ENCODE measurements at regions not wholly inside any gene's neighbourhood (a gene's known extent, or its start where the extent isn't known, plus 50 kb on each side); places are given as distances from the start of the nearest gene placed in this dataset.

DNA sequence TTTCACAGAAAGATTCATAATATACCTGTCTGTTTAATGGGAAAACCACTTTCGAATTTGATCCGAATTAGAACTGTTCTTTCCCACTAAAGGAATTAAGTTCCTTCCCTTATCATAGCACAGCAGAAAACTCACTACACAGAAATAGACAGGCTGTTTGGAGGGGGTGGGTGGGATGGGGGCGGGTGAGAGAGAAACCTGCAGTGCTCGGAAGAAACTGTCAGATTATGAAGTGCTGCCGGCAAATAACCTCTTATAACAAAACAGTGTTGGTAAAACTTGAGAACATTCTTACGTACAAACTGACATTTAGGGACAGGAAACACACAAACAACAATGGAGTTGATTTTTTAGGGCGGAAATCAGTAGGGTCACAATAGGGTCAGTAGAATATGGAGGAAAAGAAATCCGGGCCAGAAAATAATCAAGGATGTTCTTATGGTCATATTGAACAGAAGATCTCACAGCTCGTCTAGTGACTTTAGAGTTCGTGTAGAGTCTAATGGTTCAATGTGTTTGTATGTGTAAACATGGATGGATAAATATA lies 756.0 kb upstream of the LRATD1 start:
- Histone ChIP-seq H3K4me3 (no peak overlapping the region), H3K4me2 (no peak overlapping the region), H3K27me3 (no peaks in the 10 kb centered on the region), H3F3A (ENCODE audit: low read depth) (no peaks in the 10 kb centered on the region), H3K4me1 (no peaks in the 10 kb centered on the region), H3K9ac (no peak overlapping the region), H3K27ac (no peak overlapping the region), H2AFZ (replicated peaks) (no peak overlapping the region), H3K36me3 (no peaks in the 10 kb centered on the region), H4K20me1 (ENCODE audit: low read depth) (no peaks in the 10 kb centered on the region), H3K79me2 (ENCODE audit: low read depth) (no peaks in the 10 kb centered on the region), H3K9me3 (ENCODE audit: low read depth) (peaks cover 4% of the 10 kb centered on the region)
- DNase-seq (ENCODE audit: low spot score) = no peak
- Mint-ChIP-seq H3K4me1 (no peaks in the 10 kb centered on the region), H3K36me3 (no peaks in the 10 kb centered on the region), H3K27ac (no peak overlapping the region), H3K27me3 (ENCODE audit: insufficient read depth, low read depth) (no peaks in the 10 kb centered on the region), H3K9me3 (peaks cover 2% of the 10 kb centered on the region), H3K4me3 (no peak overlapping the region)
- TF ChIP-seq, protein P1, sequence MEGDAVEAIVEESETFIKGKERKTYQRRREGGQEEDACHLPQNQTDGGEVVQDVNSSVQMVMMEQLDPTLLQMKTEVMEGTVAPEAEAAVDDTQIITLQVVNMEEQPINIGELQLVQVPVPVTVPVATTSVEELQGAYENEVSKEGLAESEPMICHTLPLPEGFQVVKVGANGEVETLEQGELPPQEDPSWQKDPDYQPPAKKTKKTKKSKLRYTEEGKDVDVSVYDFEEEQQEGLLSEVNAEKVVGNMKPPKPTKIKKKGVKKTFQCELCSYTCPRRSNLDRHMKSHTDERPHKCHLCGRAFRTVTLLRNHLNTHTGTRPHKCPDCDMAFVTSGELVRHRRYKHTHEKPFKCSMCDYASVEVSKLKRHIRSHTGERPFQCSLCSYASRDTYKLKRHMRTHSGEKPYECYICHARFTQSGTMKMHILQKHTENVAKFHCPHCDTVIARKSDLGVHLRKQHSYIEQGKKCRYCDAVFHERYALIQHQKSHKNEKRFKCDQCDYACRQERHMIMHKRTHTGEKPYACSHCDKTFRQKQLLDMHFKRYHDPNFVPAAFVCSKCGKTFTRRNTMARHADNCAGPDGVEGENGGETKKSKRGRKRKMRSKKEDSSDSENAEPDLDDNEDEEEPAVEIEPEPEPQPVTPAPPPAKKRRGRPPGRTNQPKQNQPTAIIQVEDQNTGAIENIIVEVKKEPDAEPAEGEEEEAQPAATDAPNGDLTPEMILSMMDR (IDR thresholded peaks at IDR 0.05) = no peak
- TF ChIP-seq EZH2phosphoT487 (IDR thresholded peaks at IDR 0.05) (no peak), EZH2 (IDR thresholded peaks at IDR 0.05) (no peak)

DNA sequence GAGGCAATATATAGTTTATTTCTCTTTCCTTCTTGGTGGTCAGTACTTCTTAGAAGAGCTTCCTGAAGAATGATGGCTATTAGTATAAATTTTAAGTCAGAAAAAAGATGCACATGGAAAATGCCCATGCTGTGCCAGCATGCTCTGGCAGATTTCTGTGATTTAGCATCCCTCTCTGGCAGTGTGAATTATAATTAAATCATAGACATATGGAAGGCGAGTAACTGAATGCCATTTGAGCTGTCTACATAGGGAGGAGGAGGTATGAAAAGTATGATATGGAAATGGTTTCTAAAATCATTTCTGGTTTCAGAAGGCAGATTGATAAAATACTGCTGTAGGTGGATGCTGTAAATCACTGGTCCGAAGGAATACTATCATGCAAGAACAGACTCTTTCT lies 754.9 kb upstream of the LRATD1 start:
- Mint-ChIP-seq H3K36me3 (no peaks in the 10 kb centered on the region), H3K27me3 (ENCODE audit: insufficient read depth, low read depth) (no peaks in the 10 kb centered on the region), H3K27ac (no peak overlapping the region), H3K4me1 (no peaks in the 10 kb centered on the region), H3K9me3 (peaks cover 2% of the 10 kb centered on the region), H3K4me3 (no peak overlapping the region)
- peaks cover 4% of the 10 kb centered on the region for H3K9me3 ChIP-seq (ENCODE audit: low read depth)
- no peaks in the 10 kb centered on the region for H3K27me3 ChIP-seq
- no peak for DNase-seq (ENCODE audit: low spot score)
- TF ChIP-seq EZH2 (IDR thresholded peaks at IDR 0.05) = no peak
- TF ChIP-seq EZH2phosphoT487 (IDR thresholded peaks at IDR 0.05) = no peak
- TF ChIP-seq, protein P1 (IDR thresholded peaks at IDR 0.05) = no peak
- H3K9ac ChIP-seq = no peak overlapping the region
- H3K4me2 ChIP-seq = no peak overlapping the region
- H3K4me3 ChIP-seq = no peak overlapping the region
- H3K79me2 ChIP-seq (ENCODE audit: low read depth) = no peaks in the 10 kb centered on the region
- no peaks in the 10 kb centered on the region for H3F3A ChIP-seq (ENCODE audit: low read depth)
- no peaks in the 10 kb centered on the region for H3K36me3 ChIP-seq
- H3K27ac ChIP-seq = no peak overlapping the region
- no peaks in the 10 kb centered on the region for H3K4me1 ChIP-seq
- H2AFZ ChIP-seq (replicated peaks) = no peak overlapping the region
- H4K20me1 ChIP-seq (ENCODE audit: low read depth) = no peaks in the 10 kb centered on the region

DNA sequence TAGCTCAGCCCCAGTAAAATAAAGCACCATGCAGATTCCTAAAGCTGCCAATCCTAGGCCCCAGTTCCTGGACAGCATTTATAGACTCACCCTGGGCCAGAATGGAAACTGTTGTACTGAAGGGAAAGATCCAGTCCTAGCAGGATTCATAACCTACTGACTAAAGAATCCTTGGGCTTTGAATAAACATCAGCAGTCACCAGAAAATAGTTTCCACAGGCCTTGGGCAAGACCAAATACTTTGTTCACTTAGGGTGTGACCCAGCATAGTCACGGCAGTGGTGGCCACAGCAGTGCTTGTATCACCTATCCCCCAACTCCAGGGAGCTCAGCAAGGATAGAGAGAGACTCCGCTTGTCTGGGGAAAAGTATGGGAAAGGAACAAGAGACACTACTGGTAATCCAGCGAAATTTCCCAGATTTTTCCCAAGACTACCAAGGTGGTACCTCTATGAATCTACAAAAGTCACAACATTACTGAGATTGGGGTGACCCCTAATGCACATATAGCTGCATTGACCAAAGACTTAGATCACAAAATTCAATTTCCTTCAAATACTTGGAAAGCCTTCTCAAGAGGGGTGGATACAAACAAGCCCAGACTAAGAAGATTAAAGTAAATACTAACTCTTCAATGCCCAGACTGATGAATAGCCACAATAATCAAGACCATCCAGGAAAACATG lies 748.1 kb upstream of the LRATD1 start:
- TF ChIP-seq, protein P1 (IDR thresholded peaks at IDR 0.05) = no peak
- TF ChIP-seq EZH2phosphoT487 (IDR thresholded peaks at IDR 0.05) (no peak), EZH2 (IDR thresholded peaks at IDR 0.05) (no peak)

More for the DNA sequence above, 748.1 kb upstream of the LRATD1 start:
- Mint-ChIP-seq H3K9me3 (no peaks in the 10 kb centered on the region), H3K27ac (no peak overlapping the region), H3K36me3 (no peaks in the 10 kb centered on the region), H3K4me3 (no peak overlapping the region), H3K27me3 (ENCODE audit: insufficient read depth, low read depth) (no peaks in the 10 kb centered on the region), H3K4me1 (no peaks in the 10 kb centered on the region)
- Histone ChIP-seq H3K4me1 (no peaks in the 10 kb centered on the region), H3F3A (ENCODE audit: low read depth) (no peaks in the 10 kb centered on the region), H3K27ac (no peak overlapping the region), H3K9me3 (ENCODE audit: low read depth) (peaks cover 4% of the 10 kb centered on the region), H3K4me2 (no peak overlapping the region), H3K27me3 (no peaks in the 10 kb centered on the region), H3K36me3 (no peaks in the 10 kb centered on the region), H3K9ac (no peak overlapping the region), H3K79me2 (ENCODE audit: low read depth) (no peaks in the 10 kb centered on the region), H2AFZ (replicated peaks) (no peak overlapping the region), H4K20me1 (ENCODE audit: low read depth) (no peaks in the 10 kb centered on the region), H3K4me3 (no peak overlapping the region)
- no peak for DNase-seq (ENCODE audit: low spot score)
